ENCODE measurements at regions not wholly inside any gene's neighbourhood (a gene's known extent, or its start where the extent isn't known, plus 50 kb on each side); places are given as distances from the start of the nearest gene placed in this dataset.

GRCh38 chr4:57554556-57555092 is 444.4 kb upstream of the IGFBP7 start:
- no peak for TF ChIP-seq CTCF (IDR thresholded peaks at IDR 0.05; ENCODE audit: poor library complexity, severe bottlenecking)
- TF ChIP-seq MXI1 (conservative IDR thresholded peaks at IDR 0.05; ENCODE audit: poor library complexity, severe bottlenecking), result no peak
- TF ChIP-seq EP300 (conservative IDR thresholded peaks at IDR 0.05; ENCODE audit: poor library complexity, severe bottlenecking), result no peak
- no peak for TF ChIP-seq EZH2 (IDR thresholded peaks at IDR 0.05; ENCODE audit: borderline replicate concordance, insufficient read depth, low read length, poor library complexity, severe bottlenecking)
- TF ChIP-seq TAF1 (IDR thresholded peaks at IDR 0.05; ENCODE audit: low read depth), result no peak
- no peak for TF ChIP-seq REST (IDR thresholded peaks at IDR 0.05; ENCODE audit: borderline replicate concordance)
